NCI-H446 treated with DMSO at 0.1 percent for 48 hours (cell line): ENCODE measurements at regions not wholly inside any gene's neighbourhood (a gene's known extent, or its start where the extent isn't known, plus 50 kb on each side); places are given as distances from the start of the nearest gene placed in this dataset.

Experiments used
- DNase-seq: peaks from one replicate; lab custom pipeline; 2025; lab: John Stamatoyannopoulos, UW

DNA sequence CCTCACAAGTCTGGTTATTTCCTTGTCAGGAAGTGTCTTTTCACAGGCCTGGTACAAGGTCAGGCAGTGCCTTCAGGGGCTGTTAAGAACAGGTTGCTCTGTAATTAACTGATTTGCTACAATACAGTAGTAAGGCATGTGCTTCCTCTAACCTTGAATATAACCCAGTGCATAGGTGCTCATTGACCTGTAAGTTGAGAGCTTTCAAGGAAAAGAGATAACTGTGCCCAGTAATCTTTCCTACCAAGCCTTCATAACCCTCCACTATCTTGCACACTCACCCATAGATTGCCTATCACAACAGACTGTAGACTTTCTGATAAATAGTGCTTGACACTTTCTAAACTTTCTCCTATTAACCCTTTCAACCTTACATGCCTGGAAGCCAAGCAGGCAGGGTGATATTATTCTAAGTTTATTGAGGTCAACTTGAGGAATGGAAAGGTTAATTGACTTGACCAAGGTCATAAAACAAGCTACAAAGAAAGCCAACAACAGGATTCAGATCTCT lies 148.1 kb downstream of the PPARGC1A start:
- no peak for DNase-seq

DNA sequence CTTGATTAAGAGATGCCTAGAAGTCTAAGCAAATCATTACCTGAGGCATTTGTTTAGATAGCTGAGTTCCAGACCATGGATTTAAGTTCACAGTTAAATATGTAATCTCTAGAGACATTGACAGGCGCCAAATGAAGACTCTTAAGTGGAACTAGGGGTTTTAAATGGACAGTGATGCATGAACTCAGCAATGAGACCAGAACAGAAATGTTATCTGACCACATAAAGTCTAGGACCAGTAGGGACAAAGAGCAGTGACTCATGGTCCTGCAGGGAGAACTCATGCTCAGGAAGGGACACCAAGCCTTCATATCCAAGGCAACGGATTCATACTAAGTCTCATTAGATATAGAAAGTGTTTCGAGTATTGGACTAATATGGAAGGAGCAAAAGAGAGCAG lies 152.3 kb downstream of the PPARGC1A start:
- DNase-seq, result no peak

DNA sequence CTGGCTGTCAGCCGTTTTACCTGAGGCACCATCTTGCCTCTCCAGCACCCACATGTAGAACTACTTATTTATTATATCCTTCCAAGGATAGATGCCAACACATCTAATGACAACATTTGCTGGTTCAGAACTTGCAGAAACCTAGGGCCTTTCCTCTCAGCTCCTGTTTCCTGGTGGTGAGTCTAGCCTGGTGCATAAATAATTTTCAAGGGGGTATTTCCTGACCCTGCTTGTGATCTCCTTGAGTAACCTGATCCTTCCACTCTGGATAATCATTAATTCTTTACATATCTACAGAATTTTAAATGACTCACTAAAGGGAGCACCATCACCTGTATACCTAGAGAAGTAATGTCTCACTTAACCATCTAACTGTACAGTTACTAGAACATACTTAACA lies 153.4 kb downstream of the PPARGC1A start:
- no peak for DNase-seq

DNA sequence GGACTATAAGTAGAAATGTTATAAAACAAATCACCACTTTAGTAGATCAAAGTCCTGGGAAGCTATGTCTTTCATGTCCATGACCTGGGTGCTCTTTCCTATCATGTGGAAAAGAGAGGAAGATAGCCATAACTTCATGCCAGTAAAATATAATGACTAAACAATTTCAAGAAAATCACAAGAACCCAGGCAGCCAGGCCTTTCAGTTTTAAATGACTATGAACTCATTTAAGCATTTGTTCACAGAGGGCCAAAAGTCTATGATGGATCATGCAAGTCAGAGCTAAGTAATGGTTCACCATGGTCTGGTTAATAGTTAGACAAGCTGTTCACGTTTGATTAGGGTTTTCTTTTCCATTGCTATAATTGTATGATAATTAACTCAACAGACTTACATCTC lies 155.8 kb downstream of the PPARGC1A start:
- no peak for DNase-seq

DNA sequence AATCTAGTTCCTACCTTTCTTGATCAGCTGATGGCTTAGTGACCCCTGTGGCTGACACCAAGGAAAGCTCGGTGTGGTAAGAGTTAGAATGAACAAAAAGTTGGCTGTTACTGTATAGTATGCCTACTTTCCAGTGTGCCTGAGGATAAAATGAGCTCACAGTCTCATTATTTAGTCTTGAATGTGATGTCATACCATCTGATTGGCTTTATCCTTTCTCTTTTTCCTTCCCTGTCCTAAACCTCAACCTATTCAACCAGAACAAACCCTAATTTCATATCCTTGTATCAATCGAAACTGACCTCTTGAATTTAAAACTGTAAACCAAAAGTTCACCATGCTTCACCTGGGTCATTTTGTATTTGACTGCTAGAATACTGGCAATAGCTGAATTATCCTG lies 156.4 kb downstream of the PPARGC1A start:
- DNase-seq, result no peak

DNA sequence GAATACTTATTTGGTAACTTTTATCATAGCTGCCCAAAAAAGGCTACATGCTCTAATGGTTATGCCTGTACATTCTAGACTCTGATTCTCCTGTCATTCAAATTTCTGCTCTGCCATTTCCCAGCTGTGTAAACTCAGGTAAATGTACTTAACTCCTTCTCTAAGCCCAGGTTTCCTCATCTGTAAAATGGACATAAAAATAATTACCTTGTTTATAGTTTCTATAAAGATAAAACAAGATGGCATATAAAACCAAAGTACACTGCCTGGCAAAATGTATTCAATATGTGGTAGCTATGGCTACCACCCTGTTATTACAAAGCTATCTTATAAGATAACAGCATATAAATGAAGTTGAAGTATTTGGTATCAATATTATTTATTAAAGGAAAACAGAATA lies 158.8 kb downstream of the PPARGC1A start:
- DNase-seq, result no peak

DNA sequence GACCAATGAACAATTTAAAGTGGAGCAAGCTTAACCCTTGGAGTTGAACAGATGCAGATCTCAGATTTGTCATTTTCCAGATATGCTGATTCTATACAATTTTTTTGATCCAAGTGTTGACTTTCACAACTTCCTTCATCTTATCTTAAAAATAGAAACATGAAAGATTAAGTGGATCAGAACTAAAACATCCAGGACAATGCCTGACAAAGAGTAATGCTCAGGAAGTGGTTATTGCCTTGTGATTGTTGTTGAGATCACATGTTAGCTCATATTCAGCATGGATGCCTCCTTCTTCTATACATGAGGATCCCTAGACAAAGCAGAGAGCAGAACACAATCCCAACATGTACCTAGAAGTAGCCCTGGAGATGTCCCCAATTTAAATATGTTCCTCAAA lies 160.9 kb downstream of the PPARGC1A start:
- DNase-seq, result no peak

DNA sequence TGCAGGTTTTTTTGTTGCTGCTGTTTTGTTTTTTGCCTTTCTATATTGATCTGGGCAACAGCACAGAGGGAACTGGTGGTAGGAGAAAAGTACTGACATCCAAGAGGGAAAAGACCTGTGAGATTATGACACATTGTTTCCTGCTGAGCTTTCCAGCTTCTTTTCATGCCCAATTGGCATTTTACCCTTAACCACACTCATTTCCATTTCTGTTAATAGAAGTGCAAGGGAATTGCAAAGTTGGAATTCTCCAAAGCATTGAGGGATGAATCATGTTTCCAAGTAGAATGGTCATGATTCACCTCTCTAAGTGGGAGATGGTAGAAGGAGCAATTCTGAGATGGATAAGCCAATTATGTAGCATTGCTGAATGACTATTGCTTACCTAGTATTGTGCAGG lies 161.5 kb downstream of the PPARGC1A start:
- DNase-seq, result no peak

DNA sequence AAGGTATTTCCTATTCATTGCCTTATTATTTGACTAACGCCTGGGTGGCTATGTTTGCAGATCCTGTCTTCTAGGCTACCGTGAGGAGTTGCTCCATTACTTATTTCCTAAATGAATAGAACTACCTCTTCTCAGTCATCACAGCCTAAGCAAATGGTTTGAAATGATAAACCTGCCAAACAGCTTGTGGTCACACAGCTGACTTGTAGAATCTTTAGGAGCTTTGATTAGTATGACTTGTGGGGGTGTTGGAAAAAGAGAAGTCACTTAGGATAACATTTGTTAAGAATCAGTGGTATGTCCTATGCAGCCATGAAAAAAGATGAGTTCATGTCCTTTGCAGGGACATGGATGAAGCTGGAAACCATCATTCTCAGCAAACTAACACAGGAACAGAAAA lies 169.3 kb downstream of the PPARGC1A start:
- no peak for DNase-seq

DNA sequence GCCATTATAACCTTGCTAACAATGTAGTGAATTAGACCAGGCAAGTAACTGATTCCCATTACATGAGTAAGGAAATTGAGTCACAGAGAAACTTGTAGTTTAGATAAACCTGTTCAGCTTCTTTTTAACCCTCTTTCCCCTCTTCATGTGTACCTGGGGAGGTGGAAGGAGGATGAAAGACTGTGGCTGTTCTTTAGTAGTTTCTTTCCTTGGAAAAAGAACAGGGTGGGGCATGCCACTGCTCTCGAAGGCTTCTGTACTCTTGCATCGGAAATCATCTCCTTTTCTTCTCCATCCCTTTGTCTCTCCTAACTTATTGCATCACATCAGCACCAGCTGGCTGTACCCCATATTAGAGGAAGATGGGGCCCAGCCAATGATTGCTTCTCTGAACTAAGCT lies 171.4 kb downstream of the PPARGC1A start:
- no peak for DNase-seq

DNA sequence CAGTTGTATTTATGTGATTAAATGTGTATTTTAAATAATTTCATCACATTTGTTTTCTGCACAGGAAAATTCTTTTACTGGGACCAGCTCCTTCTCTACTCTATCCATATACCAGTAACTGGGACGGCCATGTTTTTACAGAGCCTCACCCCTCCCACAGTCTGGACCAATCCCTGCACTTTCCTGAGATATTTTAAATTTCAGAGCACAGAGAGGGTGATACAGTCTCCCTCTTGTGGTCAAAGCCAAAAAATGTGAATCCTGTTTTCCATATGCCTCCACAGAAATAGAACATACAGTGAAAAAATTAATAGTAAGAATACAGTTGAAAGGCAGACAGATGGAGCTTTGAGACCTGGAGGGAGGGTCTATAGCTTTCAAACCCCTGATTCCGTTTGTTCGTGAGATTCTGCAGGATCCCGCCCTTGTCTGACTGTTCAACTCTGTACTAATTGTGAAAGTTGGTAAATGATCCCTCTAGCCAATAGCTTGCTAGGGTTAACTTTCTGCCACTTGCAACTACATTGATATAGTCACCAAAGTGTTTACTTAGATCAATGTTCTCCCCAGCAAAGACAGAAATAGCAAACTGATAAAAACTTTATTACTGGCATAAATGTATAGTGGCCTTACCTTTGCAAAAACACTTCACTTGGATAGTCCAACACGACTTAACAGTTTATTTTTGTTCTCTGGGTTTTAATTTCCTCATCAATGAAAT lies 172.2 kb downstream of the PPARGC1A start:
- DNase-seq, result no peak

DNA sequence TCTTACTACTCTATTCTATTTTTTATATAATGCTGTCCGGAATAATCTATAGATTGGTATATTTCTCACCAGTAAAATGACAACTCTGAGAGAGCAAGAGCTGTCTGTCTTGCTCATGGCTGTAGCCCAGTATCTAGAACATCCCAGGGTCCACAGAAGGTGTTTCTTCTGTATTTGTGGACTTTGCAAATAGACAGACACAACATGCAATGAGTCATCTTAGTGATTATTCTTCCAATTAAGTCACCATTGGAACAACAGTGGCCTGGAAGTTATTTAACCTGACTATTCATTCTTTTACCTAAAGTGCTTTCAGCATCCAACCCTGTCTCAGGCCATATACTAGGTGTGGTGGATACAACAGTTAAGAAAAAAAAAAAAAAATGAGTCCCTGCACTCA lies 179.5 kb downstream of the PPARGC1A start:
- DNase-seq, result no peak

DNA sequence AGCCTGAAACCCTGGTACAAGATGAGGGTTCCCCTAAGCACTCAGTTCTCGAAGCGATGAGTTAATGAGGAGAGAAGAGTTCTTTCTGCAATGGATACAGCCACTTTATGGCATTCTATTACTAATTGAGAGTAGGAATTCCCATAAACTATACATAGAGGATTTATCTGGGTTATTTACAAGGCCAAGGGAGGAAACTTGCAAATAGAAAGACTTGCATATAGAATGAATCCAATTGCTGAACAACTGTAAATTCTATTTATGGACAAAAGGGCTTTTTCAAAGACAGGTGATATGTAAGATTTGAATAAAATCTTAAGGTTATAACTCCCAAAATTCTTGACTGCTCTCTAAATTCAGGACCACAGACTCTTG lies 182.2 kb downstream of the PPARGC1A start:
- DNase-seq, result no peak

DNA sequence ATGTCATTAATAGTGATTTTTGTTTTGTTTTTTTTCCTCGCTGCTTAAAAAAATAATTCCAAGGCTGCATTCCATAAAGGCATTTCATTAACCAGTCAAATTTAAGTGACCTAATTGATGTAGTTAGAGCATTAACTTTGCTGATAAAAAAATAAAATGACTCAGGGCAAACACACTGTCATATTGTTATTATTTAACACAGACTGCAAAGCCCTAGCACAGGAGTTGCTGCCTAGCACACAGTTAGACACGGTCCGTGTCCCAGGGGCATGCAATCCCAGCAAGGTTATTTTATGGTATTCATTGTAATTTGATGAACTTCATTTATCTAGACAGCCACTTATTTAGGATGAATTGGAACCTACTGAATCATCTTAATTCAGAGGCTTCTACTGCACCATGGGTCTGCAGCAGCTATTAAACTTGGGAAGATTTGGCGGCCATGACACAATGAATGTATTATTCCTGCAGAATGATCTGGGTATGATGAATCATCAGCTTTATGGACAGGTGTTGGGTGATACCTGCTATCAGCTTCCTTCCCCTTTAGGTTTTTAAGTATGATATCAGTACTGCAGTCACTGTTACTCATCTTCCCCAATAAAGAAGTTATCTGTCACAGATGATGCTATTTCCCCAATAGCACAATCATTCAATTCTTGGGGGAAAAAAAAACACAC lies 182.7 kb downstream of the PPARGC1A start:
- DNase-seq, result no peak

DNA sequence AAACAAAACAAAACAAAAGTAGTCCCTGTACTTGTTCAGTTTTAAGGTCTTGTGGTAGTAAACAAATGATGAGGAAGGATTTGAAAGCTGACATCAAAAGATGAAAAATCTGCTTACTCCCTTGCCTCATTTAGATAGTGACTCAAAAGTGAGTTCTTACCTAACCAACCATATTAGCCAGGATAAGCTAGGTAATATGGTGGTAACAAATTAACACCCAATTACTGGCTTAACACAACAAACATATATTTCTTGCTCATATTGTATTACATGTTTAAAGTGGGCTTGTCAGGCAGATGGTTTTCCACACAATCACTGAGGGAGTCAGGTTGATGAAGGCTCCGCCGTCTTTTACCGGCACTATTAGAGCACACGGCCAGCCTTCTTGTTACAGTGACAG lies 189.7 kb downstream of the PPARGC1A start:
- DNase-seq, result no peak

DNA sequence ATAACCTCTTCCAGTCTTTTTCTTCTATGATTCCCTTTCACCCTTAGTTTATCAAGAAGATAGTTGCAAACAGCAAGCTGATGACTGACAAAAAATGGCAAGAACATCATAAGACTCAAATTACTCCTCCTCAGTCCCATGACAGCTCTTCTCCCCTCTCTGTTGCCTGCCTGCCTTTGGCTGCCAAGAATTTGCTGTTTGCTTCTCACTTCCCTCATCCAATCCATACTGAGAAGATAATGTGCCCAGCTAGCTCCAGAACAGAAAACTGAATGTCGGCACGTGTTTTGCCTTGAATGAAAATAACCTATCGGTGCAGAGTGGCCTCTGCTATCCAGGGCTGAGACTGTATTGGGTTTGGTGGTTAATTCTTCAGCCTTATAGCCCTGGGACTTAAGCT lies 192.1 kb downstream of the PPARGC1A start:
- no peak for DNase-seq

DNA sequence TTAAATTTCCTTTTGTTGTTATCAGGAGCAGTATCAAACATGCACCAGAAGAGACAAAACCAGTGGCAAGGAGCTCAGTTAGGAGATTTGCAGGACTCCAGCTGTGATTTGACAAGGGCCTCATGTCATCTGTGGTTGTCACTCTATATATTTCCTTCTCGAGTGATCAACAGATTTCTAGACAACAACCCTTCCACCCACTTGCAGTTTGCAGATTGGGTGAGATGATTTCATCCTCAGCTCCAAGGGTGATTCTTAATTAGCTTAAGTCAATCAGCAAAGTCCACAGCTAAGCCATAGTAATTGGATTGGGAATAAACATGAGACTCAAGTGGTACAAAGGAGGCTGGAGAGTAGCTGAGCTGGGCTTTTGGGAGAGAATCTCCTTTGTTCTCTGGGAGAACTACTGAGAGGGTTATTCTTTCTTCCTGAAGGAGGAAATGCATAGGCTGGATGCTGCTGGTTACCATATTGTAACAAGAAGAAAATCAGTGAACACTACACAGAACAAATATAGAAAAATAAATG lies 192.8 kb downstream of the PPARGC1A start:
- DNase-seq, result no peak

DNA sequence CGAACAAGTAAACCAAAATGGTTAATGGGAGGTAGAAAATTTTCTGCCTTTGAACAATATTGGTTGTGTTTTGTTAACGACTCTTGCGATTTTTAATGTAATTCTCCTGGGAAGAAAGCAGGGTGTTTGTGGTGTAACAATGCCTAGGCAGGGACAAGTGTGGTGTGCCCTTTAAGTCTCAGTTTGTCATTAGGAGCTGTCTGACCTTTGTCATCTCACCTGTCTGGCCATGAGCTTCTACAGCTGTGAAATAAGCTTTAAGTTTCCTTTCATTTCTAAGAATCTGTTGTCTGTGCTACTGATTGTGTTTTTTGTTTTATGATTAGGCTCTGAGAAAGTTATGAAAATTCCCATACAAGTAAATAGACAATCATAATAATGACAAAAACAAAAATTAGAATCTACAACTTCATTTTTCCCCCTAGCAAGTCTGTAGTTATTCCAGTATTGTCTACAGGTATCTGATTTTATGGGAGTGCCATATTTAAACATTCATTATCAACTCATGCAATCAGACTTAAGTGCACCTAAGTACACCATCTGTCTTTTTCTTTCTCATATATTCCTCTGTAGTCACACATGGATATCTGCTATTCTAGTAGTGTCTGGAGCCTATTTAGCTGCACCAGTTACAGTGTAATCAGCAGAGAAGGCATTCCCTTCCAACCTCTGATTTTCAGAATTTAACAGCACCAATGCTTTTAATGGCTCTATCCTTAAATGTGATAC lies 203.5 kb downstream of the PPARGC1A start:
- no peak for DNase-seq

DNA sequence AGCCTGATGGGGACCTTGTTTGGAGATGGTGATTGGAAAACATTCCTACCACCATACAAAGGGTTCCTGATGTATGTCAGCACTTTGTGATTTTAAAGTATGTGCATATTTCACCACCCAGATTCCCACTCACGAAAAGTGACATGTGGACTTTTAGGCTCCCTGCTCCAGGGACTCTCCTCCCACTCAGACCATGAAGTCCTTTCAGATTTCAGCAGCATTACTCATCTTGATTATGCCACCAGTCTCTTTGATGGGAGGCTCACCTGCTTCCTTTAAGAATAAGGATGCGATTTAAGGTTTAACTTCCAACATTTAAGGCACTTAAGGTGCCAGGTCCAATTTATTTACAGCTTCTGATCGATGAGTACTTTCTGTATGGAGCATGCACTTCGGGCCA lies 204.4 kb downstream of the PPARGC1A start:
- no peak for DNase-seq

DNA sequence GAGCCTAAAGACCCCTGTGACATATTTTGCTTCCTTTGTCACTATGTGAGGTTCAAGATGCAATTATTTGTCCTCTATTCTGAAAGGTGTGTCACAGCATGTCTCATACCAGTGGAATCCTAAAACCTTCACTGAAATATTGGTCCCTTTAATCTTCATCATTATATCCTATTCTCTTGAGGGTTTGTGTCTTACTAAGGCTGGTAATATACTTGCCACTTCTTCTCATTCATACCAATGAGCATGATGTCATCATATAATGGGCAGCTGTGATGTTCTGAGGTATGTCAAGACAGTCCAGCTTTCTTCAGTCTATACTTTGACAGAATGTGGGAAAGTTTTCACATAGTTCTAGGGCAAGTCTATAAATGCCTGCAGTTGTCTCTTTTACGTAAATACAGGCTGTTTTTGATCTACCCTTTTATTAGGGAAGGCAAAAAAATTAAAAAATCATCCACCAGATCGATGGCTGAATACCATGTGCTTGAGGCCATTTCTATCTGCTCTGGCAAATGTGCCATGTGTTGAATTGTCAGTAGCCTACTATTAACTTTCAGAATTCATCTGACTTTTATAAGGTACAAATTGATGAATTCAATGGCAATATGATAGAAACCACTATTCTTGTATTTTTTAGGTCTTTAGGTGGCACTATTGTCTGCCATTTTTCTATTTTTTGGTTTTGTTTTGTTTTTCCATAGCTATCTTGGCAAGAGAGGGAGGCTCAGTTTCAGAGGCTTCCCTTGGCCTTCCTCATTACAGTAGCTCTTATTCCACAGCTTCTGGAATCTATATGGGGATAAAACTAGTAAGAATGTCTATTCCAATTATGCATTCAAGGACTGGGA lies 209.0 kb downstream of the PPARGC1A start:
- no peak for DNase-seq

DNA sequence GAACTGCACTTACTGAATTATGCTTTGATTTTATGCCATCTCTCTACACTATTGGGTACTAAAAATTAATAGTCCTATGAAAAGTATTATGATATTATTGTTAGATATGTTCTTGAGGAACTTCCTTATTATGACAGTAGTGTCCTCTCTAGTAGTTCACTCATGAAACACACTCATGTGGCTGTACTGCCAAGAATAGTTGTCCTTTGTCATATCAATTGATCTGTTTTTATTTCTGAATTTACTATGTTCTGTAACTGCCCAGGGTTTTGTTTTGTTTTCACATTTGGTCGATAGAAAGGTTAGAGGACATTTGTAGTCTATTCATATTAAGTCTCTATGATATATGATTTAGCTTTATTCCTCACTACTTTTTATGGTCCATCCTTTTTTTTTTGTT lies 215.2 kb downstream of the PPARGC1A start:
- DNase-seq, result no peak

DNA sequence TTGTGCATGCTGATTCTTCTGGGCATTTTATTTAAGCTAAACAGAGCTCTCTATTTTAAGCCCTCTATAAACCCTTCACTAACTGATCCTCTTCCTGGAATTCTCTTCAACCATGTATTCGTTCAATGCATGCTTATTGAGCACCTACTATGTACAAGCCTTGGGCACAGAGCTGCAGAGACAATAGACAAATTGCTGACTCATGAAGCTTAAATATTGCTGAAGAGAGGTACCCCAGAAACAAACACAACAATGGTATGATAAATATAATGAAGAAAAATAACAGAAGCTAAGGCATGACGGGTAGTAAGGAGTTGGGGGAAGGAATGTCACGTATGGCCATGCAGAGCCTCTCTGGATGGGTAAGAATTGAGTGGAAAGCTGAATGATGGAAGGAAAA lies 222.2 kb downstream of the PPARGC1A start:
- DNase-seq, result no peak
